WI38 (cell line): ENCODE measurements at regions not wholly inside any gene's neighbourhood (a gene's known extent, or its start where the extent isn't known, plus 50 kb on each side); places are given as distances from the start of the nearest gene placed in this dataset.

ENCODE experiments used
- H3K4me3 ChIP-seq: 2 replicates; pipeline ENCODE4 v1.5.1; 2011; ENCODE audit warnings: low read depth, mild to moderate bottlenecking, control low read depth, low read length
- TF ChIP-seq, protein P1 (sequence below): IDR thresholded peaks from 2 replicates; pipeline ENCODE4 v1.5.1; 2012; ENCODE audit warnings: low read depth, mild to moderate bottlenecking, control low read depth, low read length

GRCh38 chr18:37948471-37948870 is 382.9 kb upstream of the CELF4 start:
- no peak overlapping the region for H3K4me3 ChIP-seq

GRCh38 chr18:37946324-37946723 is 380.7 kb upstream of the CELF4 start:
- no peak overlapping the region for H3K4me3 ChIP-seq
- TF ChIP-seq, protein P1, sequence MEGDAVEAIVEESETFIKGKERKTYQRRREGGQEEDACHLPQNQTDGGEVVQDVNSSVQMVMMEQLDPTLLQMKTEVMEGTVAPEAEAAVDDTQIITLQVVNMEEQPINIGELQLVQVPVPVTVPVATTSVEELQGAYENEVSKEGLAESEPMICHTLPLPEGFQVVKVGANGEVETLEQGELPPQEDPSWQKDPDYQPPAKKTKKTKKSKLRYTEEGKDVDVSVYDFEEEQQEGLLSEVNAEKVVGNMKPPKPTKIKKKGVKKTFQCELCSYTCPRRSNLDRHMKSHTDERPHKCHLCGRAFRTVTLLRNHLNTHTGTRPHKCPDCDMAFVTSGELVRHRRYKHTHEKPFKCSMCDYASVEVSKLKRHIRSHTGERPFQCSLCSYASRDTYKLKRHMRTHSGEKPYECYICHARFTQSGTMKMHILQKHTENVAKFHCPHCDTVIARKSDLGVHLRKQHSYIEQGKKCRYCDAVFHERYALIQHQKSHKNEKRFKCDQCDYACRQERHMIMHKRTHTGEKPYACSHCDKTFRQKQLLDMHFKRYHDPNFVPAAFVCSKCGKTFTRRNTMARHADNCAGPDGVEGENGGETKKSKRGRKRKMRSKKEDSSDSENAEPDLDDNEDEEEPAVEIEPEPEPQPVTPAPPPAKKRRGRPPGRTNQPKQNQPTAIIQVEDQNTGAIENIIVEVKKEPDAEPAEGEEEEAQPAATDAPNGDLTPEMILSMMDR: no peak

More at GRCh38 chr18:37948471-37948870, 382.9 kb upstream of the CELF4 start:
- TF ChIP-seq, protein P1: no peak

DNA sequence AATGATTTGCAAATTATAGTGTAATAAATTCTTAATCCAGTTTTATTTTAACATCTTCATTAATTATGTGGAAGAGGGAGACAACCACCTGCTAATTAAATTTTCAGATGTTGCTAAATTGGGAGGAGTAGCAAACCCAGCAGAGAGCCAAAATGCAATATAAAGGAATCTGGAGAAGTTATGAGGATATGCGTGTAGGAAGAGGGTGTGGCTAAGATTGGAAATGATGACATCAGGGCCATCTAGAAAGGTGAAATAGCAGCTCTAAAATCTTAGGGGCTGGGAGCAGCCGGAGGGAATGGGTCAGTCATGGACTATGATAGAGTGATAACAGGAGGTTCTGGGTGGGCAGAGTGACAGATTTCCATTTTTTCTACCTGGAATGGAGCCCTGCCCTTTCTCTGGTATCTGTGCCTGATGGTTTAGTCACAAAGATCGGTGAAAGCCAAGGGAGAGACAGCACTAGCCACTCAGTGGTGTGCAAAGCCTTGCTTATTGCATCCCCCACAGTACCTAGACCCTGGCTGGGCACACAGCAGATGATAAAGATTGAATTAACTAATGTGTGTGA is 379.2 kb upstream of the CELF4 start:
- TF ChIP-seq, protein P1: no peak
- H3K4me3 ChIP-seq: no peak overlapping the region

DNA sequence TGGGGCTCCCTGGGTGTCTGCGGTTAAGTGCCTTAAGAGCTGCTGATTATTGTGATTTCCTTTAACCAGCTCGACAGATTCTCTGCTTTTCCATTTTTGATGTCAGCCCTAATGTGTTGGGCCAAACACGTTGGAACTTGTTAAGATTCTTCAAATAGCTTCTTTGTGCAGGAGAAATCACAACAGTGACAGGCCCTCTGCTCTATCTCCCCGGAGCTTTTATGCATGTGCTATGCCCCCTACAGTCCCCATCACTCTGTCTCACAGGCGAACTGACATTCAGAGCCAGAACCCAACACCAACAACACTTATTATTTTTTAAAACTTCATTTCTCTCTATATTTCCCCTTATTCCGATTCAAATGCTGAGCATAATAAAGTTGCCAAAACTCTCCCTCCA is 371.7 kb upstream of the CELF4 start:
- no peak overlapping the region for H3K4me3 ChIP-seq
- TF ChIP-seq, protein P1: no peak

DNA sequence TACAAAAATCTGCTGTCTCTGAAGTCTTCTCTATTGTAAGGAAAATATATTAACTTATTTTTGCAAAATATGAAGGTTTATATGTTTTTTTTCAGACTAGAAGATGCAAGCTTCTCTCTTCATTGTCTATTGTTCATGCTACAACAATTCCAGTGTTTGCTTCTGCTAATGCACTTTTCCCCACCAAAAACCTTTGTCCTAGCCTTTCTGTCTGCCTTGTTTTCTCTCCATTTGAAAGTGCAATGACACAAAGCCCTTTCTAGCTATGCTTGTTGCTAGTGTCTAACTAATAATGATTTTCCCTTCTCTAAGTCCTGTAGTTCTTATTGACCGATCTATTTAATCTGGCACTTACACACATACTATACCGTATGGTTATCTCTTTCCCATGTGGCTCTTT is 369.5 kb upstream of the CELF4 start:
- TF ChIP-seq, protein P1: no peak
- H3K4me3 ChIP-seq: no peak overlapping the region

DNA sequence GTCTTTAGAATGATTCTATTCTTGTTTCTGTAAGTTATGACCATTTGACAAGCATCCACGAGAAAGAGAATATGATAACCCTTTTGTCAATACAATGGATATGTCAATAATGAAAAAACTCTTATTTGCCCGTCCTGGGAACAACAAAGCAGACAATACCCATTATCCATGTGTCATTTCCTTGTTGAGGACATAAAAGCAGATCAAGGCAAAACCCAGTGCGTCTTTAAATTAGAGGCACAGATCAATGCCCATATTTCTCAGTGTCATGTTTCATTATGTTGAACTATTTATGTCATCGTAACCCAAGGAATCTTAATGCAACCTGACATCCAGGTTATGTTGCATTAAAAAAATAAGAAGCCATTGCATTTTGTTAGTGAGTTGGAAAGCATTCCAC is 365.0 kb upstream of the CELF4 start:
- TF ChIP-seq, protein P1: no peak

DNA sequence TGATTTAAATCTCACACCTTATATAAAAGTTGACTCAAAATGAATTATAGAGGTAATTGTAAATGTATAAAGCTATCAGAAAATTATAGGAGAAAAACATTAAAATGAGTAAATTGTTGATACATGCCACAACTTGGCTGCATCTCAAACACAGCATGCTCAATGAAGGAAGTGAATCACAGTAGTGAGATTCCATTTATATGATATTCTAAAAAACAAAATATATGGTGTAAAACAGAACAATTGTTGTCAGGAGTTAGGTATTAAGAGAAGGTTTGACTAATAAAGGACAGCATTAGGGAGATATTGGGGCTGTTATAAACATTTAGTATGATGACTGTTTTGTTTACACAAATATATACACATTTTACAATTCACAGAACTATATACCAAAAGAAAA is 356.6 kb upstream of the CELF4 start:
- TF ChIP-seq, protein P1: no peak
- no peak overlapping the region for H3K4me3 ChIP-seq

More for the DNA sequence above, 365.0 kb upstream of the CELF4 start:
- no peak overlapping the region for H3K4me3 ChIP-seq
